ENCODE measurements at regions not wholly inside any gene's neighbourhood (a gene's known extent, or its start where the extent isn't known, plus 50 kb on each side); places are given as distances from the start of the nearest gene placed in this dataset.

DNA sequence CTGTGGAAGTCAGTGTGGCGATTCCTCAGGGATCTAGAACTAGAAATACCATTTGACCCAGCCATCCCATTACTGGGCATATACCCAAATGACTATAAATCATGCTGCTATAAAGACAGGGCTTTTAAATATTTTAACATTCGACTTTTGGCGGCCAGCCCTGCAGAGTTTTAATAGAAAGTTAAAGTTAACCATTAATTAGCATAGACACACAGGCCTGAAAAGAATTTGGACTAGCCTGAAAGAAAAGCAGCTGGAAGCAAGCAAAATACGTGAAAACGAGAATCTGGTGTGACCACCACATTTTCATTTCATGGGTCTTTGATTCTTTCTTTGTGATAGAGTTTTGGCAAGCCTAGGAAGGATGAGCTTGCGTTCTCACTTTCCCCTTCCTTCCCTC lies 184.0 kb downstream of the SCG2 start:
- no peak for TF ChIP-seq SP1 (IDR thresholded peaks at IDR 0.05; ENCODE audit: low read depth, low read length)
- Histone ChIP-seq H3K4ac (replicated peaks; ENCODE audit: insufficient read length, low read depth, low read length) (no peak overlapping the region), H4K5ac (ENCODE audit: insufficient read length, low read depth, low read length) (no peak overlapping the region), H3K79me1 (ENCODE audit: low read depth, low read length) (no peaks in the 10 kb centered on the region), H2BK5ac (ENCODE audit: low read depth, low read length) (no peak overlapping the region), H3K23ac (ENCODE audit: insufficient read length) (no peak overlapping the region), H4K20me1 (replicated peaks in 1 of 2; ENCODE audit: control insufficient read depth in 1 of 2, insufficient read depth in 2 of 2, low read length in 2 of 2) (no peaks in the 10 kb centered on the region), H2AK5ac (ENCODE audit: low read depth, low read length) (no peak overlapping the region), H3K14ac (ENCODE audit: insufficient read length) (no peak overlapping the region), H3K56ac (replicated peaks; ENCODE audit: insufficient read length, low read depth, low read length) (no peak overlapping the region), H3K9me3 (ENCODE audit: insufficient read depth in 2 of 2, low read depth in 1 of 2, low read length in 1 of 2) (no peaks in the 10 kb centered on the region), H2BK15ac (ENCODE audit: low read length) (no peak overlapping the region), H2BK120ac (replicated peaks; ENCODE audit: low read depth, low read length) (no peak overlapping the region), H2BK12ac (ENCODE audit: low read depth, low read length) (no peak overlapping the region), H3K79me2 (ENCODE audit: control insufficient read depth in 1 of 2, insufficient read depth in 2 of 2, low read length in 2 of 2) (no peaks in the 10 kb centered on the region), H3K18ac (ENCODE audit: extremely low read depth, low read length) (no peak overlapping the region), H3K9ac (replicated peaks in 1 of 4; ENCODE audit: extremely low read depth in 1 of 4, low read depth in 3 of 4, low read length in 3 of 4) (no peak overlapping the region), H3K4me3 (ENCODE audit: extremely low read depth in 1 of 4, insufficient read depth in 2 of 4, low read depth in 3 of 4, low read length in 4 of 4) (no peak overlapping the region), H2BK20ac (ENCODE audit: low read length) (no peak overlapping the region), H4K8ac (ENCODE audit: extremely low read depth, insufficient read depth, low read length) (no peak overlapping the region), H3K27me3 (replicated peaks in 1 of 4; ENCODE audit: control insufficient read depth in 3 of 4, extremely low read depth in 1 of 4, insufficient read depth in 3 of 4, low read length in 3 of 4) (no peaks in the 10 kb centered on the region), H3K4me2 (ENCODE audit: insufficient read depth in 1 of 2, low read depth in 2 of 2, low read length in 2 of 2) (no peak overlapping the region), H3K4me1 (replicated peaks in 1 of 4; ENCODE audit: control insufficient read depth in 3 of 4, insufficient read depth in 4 of 4, low read length in 3 of 4) (no peaks in the 10 kb centered on the region), H3K23me2 (ENCODE audit: low read depth, low read length) (no peaks in the 10 kb centered on the region), H3K27ac (ENCODE audit: low read depth, low read length) (no peak overlapping the region), H3K36me3 (ENCODE audit: control insufficient read depth in 2 of 4, insufficient read depth in 4 of 4, low read length in 3 of 4) (no peaks in the 10 kb centered on the region), H2AFZ (ENCODE audit: low read length) (no peak overlapping the region), H4K91ac (replicated peaks; ENCODE audit: insufficient read length, low read length) (no peak overlapping the region)
- ChIA-PET CTCF (ENCODE audit: partially characterized antibody) (no interaction called here), POLR2A (ENCODE audit: partially characterized antibody) (no interaction called here)
- FAIRE-seq, result no peak
- WGBS, 2 experiments (ENCODE audit: extremely low coverage in 1 of 2, insufficient coverage in 1 of 2, insufficient read length in 1 of 2, insufficient replicate concordance in 2 of 2, low coverage in 1 of 2, low lambda C conversion rate in 2 of 2, missing lambda C conversion rate in 1 of 2), result 88% methylated on average over 6 of the region's 6 CpGs; no CpG with 5 or more reads in 1 of the 2 experiments
- DNase-seq (ENCODE audit: low read depth in 1 of 2, low spot score in 2 of 2), result no peak

All from H1 (cell line).